HCT116 (cell line): ENCODE measurements at regions not wholly inside any gene's neighbourhood (a gene's known extent, or its start where the extent isn't known, plus 50 kb on each side); places are given as distances from the start of the nearest gene placed in this dataset.

Experiments used
- ATAC-seq: fragments of 200-7000 bp; cut with Tn5 transposase; 2 replicates; pipeline ENCODE4 v1.9.1; 2020; ENCODE audit warnings: mild to moderate bottlenecking, moderate library complexity
- BruUV-seq: library from RNA; stranded (reverse); fragments of 400-500 nt; replicated peaks from 2 replicates; lab custom pipeline; 2021; lab: Mats Ljungman, UMichigan
- CTCF ChIA-PET: fragments of 300-600 bp; sonication (Branson Sonifier 250); formaldehyde crosslinking; loops from one replicate; lab custom pipeline; 2021; ENCODE audit warnings: antibody characterized with exemption; lab: Charles Lee
- POLR2A ChIA-PET: fragments of 300-600, 350-600 bp; sonication (Branson Sonifier 250); formaldehyde crosslinking; loops from one replicate; lab custom pipeline; 2021; ENCODE audit warnings: antibody characterized with exemption; lab: Charles Lee
- RAD21 ChIA-PET, 2 experiments: fragments of 300-600 bp; sonication (Branson Sonifier 250); formaldehyde crosslinking; loops; one replicate each; lab custom pipeline; 2023; ENCODE audit warnings: low total read pairs in 2 of 2; ENCODE audit not compliant: uncharacterized antibody in 2 of 2, unreplicated experiment in 2 of 2, low non-redundant PET in 1 of 2; lab: Charles Lee
- DNase-seq: peaks from one replicate; pipeline ENCODE4 v3.0.0-alpha.2; 2010; ENCODE audit warnings: low read depth, low spot score
- H2AFZ ChIP-seq: fragments of 200-600 bp; shearing (Covaris generic), sonication (generic); 2 replicates; pipeline ENCODE4 v1.6.1; 2017; ENCODE audit warnings: low read depth, mixed run types, mixed read lengths, antibody characterized with exemption, low read length; ENCODE audit not compliant: poor library complexity, severe bottlenecking
- H3K27ac ChIP-seq: 2 replicates; pipeline ENCODE4 v1.5.1; 2012; ENCODE audit warnings: low read depth, low read length
- H3K27me3 ChIP-seq: fragments of 200-600 bp; sonication (generic); 2 replicates; pipeline ENCODE4 v1.6.1; 2016; ENCODE audit warnings: mixed run types, low read length, mixed read lengths; ENCODE audit not compliant: insufficient read depth
- H3K36me3 ChIP-seq, 2 experiments: fragments of 200-500 bp in 1 of 2; fragments of 200-600 bp in 1 of 2; sonication (Bioruptor generic) in 1 of 2; sonication (generic) in 1 of 2; 2 replicates each; pipeline versions ENCODE4 v1.5.1 to v1.6.1; 2014 to 2016; ENCODE audit warnings: low read length in 2 of 2, inconsistent platforms in 1 of 2, mixed read lengths in 1 of 2, mixed run types in 1 of 2; ENCODE audit not compliant: insufficient read depth in 2 of 2, control insufficient read depth in 1 of 2
- H3K4me1 ChIP-seq, 2 experiments: fragments of 200-600 bp in 1 of 2; sonication (generic) in 1 of 2; 2 replicates each; pipeline versions ENCODE4 v1.5.1 to v1.6.1; 2012 to 2017; ENCODE audit warnings: low read length in 2 of 2, inconsistent platforms in 1 of 2, mild to moderate bottlenecking in 1 of 2, mixed read lengths in 1 of 2, mixed run types in 1 of 2, moderate library complexity in 1 of 2; ENCODE audit not compliant: insufficient read depth in 2 of 2, control insufficient read depth in 1 of 2
- H3K4me2 ChIP-seq: fragments of 200-600 bp; sonication (generic); 2 replicates; pipeline ENCODE4 v1.6.1; 2017; ENCODE audit warnings: mixed run types, low read length, mixed read lengths
- H3K4me3 ChIP-seq, 2 experiments: fragments of 200-600 bp in 1 of 2; sonication (generic) in 1 of 2; replicated peaks in 1 of 2; 2 replicates each; pipeline ENCODE4 v1.5.1; 2011 to 2016; ENCODE audit warnings: low read length in 2 of 2, control low read depth in 1 of 2, low read depth in 1 of 2, mild to moderate bottlenecking in 1 of 2, mixed read lengths in 1 of 2, mixed run types in 1 of 2
- H3K79me2 ChIP-seq: fragments of 200-600 bp; sonication (generic); 2 replicates; pipeline ENCODE4 v1.6.1; 2017; ENCODE audit warnings: mild to moderate bottlenecking, mixed run types, low read length, moderate library complexity, mixed read lengths; ENCODE audit not compliant: insufficient read depth
- H3K9ac ChIP-seq: fragments of 200-600 bp; sonication (generic); 2 replicates; pipeline ENCODE4 v1.6.1; 2016; ENCODE audit warnings: low read length, mixed read lengths
- H3K9me2 ChIP-seq: fragments of 200-600 bp; sonication (generic), shearing (Covaris generic); 2 replicates; pipeline ENCODE4 v1.6.1; 2017; ENCODE audit warnings: mixed run types, mild to moderate bottlenecking, moderate library complexity; ENCODE audit not compliant: insufficient read depth
- H3K9me3 ChIP-seq, 2 experiments: fragments of 200-500 bp in 1 of 2; fragments of 200-600 bp in 1 of 2; sonication (Bioruptor generic) in 1 of 2; sonication (generic) in 1 of 2; 2 replicates each; pipeline ENCODE4 v1.6.1; 2014 to 2017; ENCODE audit warnings: low read length in 2 of 2, mixed read lengths in 2 of 2, inconsistent platforms in 1 of 2, low read depth in 1 of 2, mild to moderate bottlenecking in 1 of 2, mixed run types in 1 of 2, moderate library complexity in 1 of 2; ENCODE audit not compliant: control insufficient read depth in 1 of 2, insufficient read depth in 1 of 2
- H4K20me1 ChIP-seq: fragments of 200-600 bp; sonication (generic), shearing (Covaris generic); 2 replicates; pipeline ENCODE4 v1.6.1; 2017; ENCODE audit warnings: mixed run types, mild to moderate bottlenecking, moderate library complexity; ENCODE audit not compliant: insufficient read depth
- CBX3 ChIP-seq: IDR thresholded peaks from 2 replicates; pipeline ENCODE4 v1.6.1; 2012; ENCODE audit warnings: low read depth
- CEBPB ChIP-seq: IDR thresholded peaks from 2 replicates; pipeline ENCODE4 v1.6.1; 2012; ENCODE audit warnings: low read depth
- EGR1 ChIP-seq: IDR thresholded peaks from 2 replicates; pipeline ENCODE4 v1.6.1; 2012; ENCODE audit warnings: low read depth
- ELF1 ChIP-seq: IDR thresholded peaks from 2 replicates; pipeline ENCODE4 v1.6.1; 2012; ENCODE audit warnings: low read depth, borderline replicate concordance
- EZH2 ChIP-seq: fragments of 200-600 bp; sonication (generic); IDR thresholded peaks from 2 replicates; pipeline ENCODE4 v1.6.1; 2017; ENCODE audit warnings: antibody characterized with exemption, mixed run types
- EZH2phosphoT487 ChIP-seq: fragments of 200-600 bp; IDR thresholded peaks from 2 replicates; pipeline ENCODE4 v1.6.1; 2018; ENCODE audit warnings: antibody characterized with exemption, borderline replicate concordance
- JUND ChIP-seq: IDR thresholded peaks from 2 replicates; pipeline ENCODE4 v1.6.1; 2012
- POLR2A ChIP-seq: IDR thresholded peaks from 2 replicates; pipeline ENCODE4 v1.7.0; 2011; ENCODE audit warnings: borderline replicate concordance; ENCODE audit not compliant: insufficient read depth, insufficient read length; ENCODE audit errors: extremely low read depth
- POLR2AphosphoS5 ChIP-seq: IDR thresholded peaks from 2 replicates; pipeline ENCODE4 v1.6.1; 2011; ENCODE audit warnings: mild to moderate bottlenecking, low read depth, low read length, moderate library complexity
- SIN3A ChIP-seq: IDR thresholded peaks from 2 replicates; pipeline ENCODE4 v1.6.1; 2012; ENCODE audit warnings: low read depth
- SP1 ChIP-seq: IDR thresholded peaks from 2 replicates; pipeline ENCODE4 v1.6.1; 2012; ENCODE audit warnings: low read depth
- SRF ChIP-seq: IDR thresholded peaks from 2 replicates; pipeline ENCODE4 v1.6.1; 2012; ENCODE audit warnings: low read depth
- TCF7L2 ChIP-seq: IDR thresholded peaks from 2 replicates; pipeline ENCODE4 v1.7.0; 2011; ENCODE audit warnings: borderline replicate concordance, inconsistent platforms; ENCODE audit not compliant: insufficient read depth, insufficient read length; ENCODE audit errors: extremely low read depth
- YY1 ChIP-seq: IDR thresholded peaks from 2 replicates; pipeline ENCODE4 v1.6.1; 2011; ENCODE audit warnings: low read length, low read depth, moderate library complexity, mild to moderate bottlenecking; ENCODE audit not compliant: insufficient replicate concordance; ENCODE audit errors: extremely low read depth
- ZFX ChIP-seq: fragments of 450-650 bp; IDR thresholded peaks from 2 replicates; pipeline ENCODE4 v1.6.1; 2017
- ZNF274 ChIP-seq: fragments of 200-500 bp; sonication (Bioruptor generic); IDR thresholded peaks from 2 replicates; pipeline ENCODE4 v1.6.1; 2014; ENCODE audit warnings: mild to moderate bottlenecking, low read depth, low read length, inconsistent platforms
- intact Hi-C: fragments of 100-400 bp; cut with micrococcal nuclease; formaldehyde crosslinking; loops from 2 replicates; pipeline ENCODE4 v1.10.0; 2022
- TF ChIP-seq, protein P1 (sequence below): IDR thresholded peaks from 2 replicates; pipeline ENCODE4 v1.6.1; 2012
- TF ChIP-seq, protein P2 (sequence below): IDR thresholded peaks from 2 replicates; pipeline ENCODE4 v1.6.1; 2012; ENCODE audit warnings: low read depth
- TF ChIP-seq, protein P3 (sequence below): IDR thresholded peaks from 2 replicates; pipeline ENCODE4 v1.6.1; 2012
- TF ChIP-seq, protein P4 (sequence below): IDR thresholded peaks from 2 replicates; pipeline ENCODE4 v1.6.1; 2011; ENCODE audit warnings: mild to moderate bottlenecking, low read length, moderate library complexity; ENCODE audit not compliant: insufficient replicate concordance; ENCODE audit errors: extremely low read depth

DNA sequence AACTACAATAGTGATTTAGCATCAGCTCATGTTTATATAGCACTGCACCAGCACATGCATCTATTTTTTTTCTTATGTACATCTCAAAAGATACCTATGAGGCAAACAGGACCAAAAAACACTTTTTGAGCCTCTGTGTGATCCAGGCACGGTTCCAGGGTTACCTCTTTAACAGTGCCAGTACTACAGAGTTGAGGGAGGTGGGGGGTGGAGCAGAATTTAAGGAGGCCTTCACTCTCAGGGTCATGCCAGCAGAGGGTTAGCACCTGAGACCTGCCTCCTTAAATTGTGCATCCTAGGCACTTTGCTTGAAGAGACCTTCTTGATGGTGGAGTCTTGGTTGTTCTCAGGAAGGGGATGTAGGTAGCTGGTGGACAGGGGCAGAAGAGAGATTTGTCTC lies 150.3 kb upstream of the TBL1XR1 start:
- Histone ChIP-seq H2AFZ (peak overlapping the region; percentile 70), H3K79me2 (no peaks in the 10 kb centered on the region), H3K4me1 (peaks cover 35 to 53% of the 10 kb centered on the region in 2 experiments), H4K20me1 (no peaks in the 10 kb centered on the region), H3K9me2 (no peaks in the 10 kb centered on the region), H3K9me3 (no peaks in the 10 kb centered on the region), H3K4me3 (no peak overlapping the region), H3K27me3 (no peaks in the 10 kb centered on the region), H3K9ac (no peak overlapping the region), H3K4me2 (no peak overlapping the region), H3K27ac (no peak overlapping the region), H3K36me3 (no peaks in the 10 kb centered on the region)
- no peak for TF ChIP-seq SP1
- TF ChIP-seq, protein P1, sequence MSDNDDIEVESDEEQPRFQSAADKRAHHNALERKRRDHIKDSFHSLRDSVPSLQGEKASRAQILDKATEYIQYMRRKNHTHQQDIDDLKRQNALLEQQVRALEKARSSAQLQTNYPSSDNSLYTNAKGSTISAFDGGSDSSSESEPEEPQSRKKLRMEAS = no peak
- no peak for TF ChIP-seq SIN3A
- no peak for TF ChIP-seq EZH2phosphoT487
- no peak for TF ChIP-seq ZFX
- no peak for TF ChIP-seq YY1
- no peak for TF ChIP-seq ELF1
- no peak for TF ChIP-seq CBX3
- TF ChIP-seq EGR1 = no peak
- TF ChIP-seq, protein P2, sequence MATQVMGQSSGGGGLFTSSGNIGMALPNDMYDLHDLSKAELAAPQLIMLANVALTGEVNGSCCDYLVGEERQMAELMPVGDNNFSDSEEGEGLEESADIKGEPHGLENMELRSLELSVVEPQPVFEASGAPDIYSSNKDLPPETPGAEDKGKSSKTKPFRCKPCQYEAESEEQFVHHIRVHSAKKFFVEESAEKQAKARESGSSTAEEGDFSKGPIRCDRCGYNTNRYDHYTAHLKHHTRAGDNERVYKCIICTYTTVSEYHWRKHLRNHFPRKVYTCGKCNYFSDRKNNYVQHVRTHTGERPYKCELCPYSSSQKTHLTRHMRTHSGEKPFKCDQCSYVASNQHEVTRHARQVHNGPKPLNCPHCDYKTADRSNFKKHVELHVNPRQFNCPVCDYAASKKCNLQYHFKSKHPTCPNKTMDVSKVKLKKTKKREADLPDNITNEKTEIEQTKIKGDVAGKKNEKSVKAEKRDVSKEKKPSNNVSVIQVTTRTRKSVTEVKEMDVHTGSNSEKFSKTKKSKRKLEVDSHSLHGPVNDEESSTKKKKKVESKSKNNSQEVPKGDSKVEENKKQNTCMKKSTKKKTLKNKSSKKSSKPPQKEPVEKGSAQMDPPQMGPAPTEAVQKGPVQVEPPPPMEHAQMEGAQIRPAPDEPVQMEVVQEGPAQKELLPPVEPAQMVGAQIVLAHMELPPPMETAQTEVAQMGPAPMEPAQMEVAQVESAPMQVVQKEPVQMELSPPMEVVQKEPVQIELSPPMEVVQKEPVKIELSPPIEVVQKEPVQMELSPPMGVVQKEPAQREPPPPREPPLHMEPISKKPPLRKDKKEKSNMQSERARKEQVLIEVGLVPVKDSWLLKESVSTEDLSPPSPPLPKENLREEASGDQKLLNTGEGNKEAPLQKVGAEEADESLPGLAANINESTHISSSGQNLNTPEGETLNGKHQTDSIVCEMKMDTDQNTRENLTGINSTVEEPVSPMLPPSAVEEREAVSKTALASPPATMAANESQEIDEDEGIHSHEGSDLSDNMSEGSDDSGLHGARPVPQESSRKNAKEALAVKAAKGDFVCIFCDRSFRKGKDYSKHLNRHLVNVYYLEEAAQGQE = no peak
- no peak for TF ChIP-seq CEBPB
- no peak for TF ChIP-seq EZH2
- TF ChIP-seq, protein P3, sequence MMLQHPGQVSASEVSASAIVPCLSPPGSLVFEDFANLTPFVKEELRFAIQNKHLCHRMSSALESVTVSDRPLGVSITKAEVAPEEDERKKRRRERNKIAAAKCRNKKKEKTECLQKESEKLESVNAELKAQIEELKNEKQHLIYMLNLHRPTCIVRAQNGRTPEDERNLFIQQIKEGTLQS = no peak
- TF ChIP-seq POLR2AphosphoS5 = no peak
- TF ChIP-seq, protein P4, sequence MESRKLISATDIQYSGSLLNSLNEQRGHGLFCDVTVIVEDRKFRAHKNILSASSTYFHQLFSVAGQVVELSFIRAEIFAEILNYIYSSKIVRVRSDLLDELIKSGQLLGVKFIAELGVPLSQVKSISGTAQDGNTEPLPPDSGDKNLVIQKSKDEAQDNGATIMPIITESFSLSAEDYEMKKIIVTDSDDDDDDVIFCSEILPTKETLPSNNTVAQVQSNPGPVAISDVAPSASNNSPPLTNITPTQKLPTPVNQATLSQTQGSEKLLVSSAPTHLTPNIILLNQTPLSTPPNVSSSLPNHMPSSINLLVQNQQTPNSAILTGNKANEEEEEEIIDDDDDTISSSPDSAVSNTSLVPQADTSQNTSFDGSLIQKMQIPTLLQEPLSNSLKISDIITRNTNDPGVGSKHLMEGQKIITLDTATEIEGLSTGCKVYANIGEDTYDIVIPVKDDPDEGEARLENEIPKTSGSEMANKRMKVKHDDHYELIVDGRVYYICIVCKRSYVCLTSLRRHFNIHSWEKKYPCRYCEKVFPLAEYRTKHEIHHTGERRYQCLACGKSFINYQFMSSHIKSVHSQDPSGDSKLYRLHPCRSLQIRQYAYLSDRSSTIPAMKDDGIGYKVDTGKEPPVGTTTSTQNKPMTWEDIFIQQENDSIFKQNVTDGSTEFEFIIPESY = no peak
- no peak for TF ChIP-seq TCF7L2
- TF ChIP-seq JUND = no peak
- no peak for TF ChIP-seq POLR2A
- no peak for TF ChIP-seq ZNF274
- TF ChIP-seq SRF = no peak
- ATAC-seq (no peak), DNase-seq (no peak)
- CTCF ChIA-PET = no interaction called here
- POLR2A ChIA-PET = interaction anchor here (3.7 kb wide), 1 partner anchor 11 kb away, joined by 49 read pairs; no protein-coding TSS in a partner anchor
- intact Hi-C loops = no loop called here
- no TSS peak for BruUV-seq
- RAD21 ChIA-PET = interaction anchor here in 1 of 2 experiments (0.7 kb wide), 1 partner anchor 11 kb away, joined by 4 read pairs; no protein-coding TSS in a partner anchor
